ENCODE measurements at regions not wholly inside any gene's neighbourhood (a gene's known extent, or its start where the extent isn't known, plus 50 kb on each side); places are given as distances from the start of the nearest gene placed in this dataset.
"Not testable (repeated sequence)": the region's sequence is repeated elsewhere in the genome, so short reads cannot be mapped to it uniquely, and the experiment has no call there.

DNA sequence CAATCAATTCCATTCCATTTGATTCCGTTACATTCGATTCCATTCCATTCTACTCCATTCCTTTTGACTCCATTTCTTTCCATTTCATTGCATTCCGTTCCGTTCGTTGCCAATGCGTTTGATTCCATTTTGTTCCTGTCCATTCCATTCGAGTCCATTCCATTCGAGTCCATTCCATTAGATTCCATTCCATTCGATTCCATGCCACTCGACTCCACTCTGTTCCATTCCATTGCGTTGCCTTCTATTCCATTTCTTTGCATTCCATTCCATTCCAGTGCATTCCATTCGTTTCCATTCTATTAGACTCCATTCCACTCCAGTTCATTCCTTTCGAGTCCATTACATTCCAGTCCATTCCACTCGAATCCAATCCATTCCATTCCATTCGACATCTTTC lies 2587.5 kb upstream of the TPTE start:
- no peaks in the 10 kb centered on the region for H3K27me3 ChIP-seq (replicated peaks; ENCODE audit: insufficient read depth)
- H3K36me3 ChIP-seq: no peaks in the 10 kb centered on the region
- H3K4me3 ChIP-seq: no peak overlapping the region
- DNase-seq (ENCODE audit: low spot score): no peak
- no peak overlapping the region for H3K27ac ChIP-seq
- H3K4me1 ChIP-seq (ENCODE audit: control insufficient read depth in 1 of 2, low read depth in 2 of 2): no peaks in the 10 kb centered on the region
- peaks cover 62% of the 10 kb centered on the region for H3K9me3 ChIP-seq
- TF ChIP-seq, protein P1, sequence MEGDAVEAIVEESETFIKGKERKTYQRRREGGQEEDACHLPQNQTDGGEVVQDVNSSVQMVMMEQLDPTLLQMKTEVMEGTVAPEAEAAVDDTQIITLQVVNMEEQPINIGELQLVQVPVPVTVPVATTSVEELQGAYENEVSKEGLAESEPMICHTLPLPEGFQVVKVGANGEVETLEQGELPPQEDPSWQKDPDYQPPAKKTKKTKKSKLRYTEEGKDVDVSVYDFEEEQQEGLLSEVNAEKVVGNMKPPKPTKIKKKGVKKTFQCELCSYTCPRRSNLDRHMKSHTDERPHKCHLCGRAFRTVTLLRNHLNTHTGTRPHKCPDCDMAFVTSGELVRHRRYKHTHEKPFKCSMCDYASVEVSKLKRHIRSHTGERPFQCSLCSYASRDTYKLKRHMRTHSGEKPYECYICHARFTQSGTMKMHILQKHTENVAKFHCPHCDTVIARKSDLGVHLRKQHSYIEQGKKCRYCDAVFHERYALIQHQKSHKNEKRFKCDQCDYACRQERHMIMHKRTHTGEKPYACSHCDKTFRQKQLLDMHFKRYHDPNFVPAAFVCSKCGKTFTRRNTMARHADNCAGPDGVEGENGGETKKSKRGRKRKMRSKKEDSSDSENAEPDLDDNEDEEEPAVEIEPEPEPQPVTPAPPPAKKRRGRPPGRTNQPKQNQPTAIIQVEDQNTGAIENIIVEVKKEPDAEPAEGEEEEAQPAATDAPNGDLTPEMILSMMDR (IDR thresholded peaks at IDR 0.05): no peak
- no peak for ATAC-seq (ENCODE audit: insufficient number of reproducible peaks, low FRiP score, low read depth)

DNA sequence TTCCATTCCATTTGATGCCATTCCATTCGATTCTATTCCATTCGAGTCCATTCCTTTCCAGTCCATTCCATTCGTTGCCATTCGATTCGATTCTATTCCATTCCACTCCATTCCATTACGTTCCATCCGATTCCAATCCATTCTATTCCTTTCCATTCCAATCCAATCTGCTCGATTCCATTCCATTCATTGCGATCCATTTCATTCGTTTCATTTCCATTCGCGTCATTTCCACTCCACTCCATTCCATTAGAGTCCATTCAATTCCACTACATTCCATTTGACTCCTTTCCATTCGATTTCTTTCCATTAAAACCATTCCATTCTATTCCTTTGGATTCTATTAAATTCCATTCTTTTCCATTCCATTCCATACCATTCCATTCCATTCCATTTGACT lies 2584.1 kb upstream of the TPTE start:
- H3K9me3 ChIP-seq: peaks cover 79% of the 10 kb centered on the region
- not testable (repeated sequence) for DNase-seq (ENCODE audit: low spot score); H3K4me3 ChIP-seq; ATAC-seq (ENCODE audit: insufficient number of reproducible peaks, low FRiP score, low read depth); H3K27me3 ChIP-seq (replicated peaks; ENCODE audit: insufficient read depth); H3K36me3 ChIP-seq; H3K27ac ChIP-seq; H3K4me1 ChIP-seq (ENCODE audit: control insufficient read depth in 1 of 2, low read depth in 2 of 2)

DNA sequence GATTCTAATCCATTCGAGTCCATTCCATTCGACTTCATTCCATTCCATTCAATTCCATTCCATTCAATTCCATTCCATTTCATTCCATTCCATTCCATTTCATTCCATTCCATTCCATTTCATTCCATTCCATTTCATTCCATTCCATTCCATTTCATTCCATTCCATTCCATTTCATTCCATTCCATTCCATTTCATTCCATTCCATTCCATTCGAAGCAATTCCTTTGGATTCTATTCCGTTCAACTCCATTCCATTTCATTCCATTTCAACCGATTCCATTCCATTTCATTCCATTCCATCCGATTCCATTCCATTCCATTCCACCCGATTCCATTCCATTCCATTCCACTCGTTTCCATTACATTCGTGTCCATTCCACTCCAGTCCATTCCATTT lies 2583.2 kb upstream of the TPTE start:
- H3K4me1 ChIP-seq (ENCODE audit: control insufficient read depth in 1 of 2, low read depth in 2 of 2); H3K36me3 ChIP-seq; H3K27ac ChIP-seq; DNase-seq (ENCODE audit: low spot score); H3K27me3 ChIP-seq (replicated peaks; ENCODE audit: insufficient read depth); ATAC-seq (ENCODE audit: insufficient number of reproducible peaks, low FRiP score, low read depth); H3K4me3 ChIP-seq: not testable (repeated sequence)
- H3K9me3 ChIP-seq: peaks cover 73% of the 10 kb centered on the region

DNA sequence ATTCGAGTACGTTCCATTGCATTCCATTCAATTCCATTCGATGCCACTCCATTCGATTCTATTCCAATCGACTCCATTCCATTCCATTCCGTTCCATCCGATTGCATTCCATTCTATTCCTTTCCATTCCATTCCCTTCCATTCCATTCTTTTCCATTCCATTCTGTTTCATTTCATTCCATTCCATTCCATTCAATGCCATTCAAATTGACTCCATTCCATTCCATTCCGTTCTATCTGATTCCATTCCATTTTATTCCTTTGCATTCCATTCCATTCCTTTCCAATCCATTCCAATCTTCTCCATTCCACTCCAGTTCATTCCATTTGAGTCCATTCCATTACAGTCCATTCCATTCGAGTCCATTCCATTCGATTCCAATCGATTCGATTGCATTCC lies 2580.0 kb upstream of the TPTE start:
- H3K27ac ChIP-seq; DNase-seq (ENCODE audit: low spot score); H3K27me3 ChIP-seq (replicated peaks; ENCODE audit: insufficient read depth); H3K4me3 ChIP-seq; ATAC-seq (ENCODE audit: insufficient number of reproducible peaks, low FRiP score, low read depth); H3K36me3 ChIP-seq; H3K4me1 ChIP-seq (ENCODE audit: control insufficient read depth in 1 of 2, low read depth in 2 of 2): not testable (repeated sequence)
- H3K9me3 ChIP-seq: peaks cover 71% of the 10 kb centered on the region

DNA sequence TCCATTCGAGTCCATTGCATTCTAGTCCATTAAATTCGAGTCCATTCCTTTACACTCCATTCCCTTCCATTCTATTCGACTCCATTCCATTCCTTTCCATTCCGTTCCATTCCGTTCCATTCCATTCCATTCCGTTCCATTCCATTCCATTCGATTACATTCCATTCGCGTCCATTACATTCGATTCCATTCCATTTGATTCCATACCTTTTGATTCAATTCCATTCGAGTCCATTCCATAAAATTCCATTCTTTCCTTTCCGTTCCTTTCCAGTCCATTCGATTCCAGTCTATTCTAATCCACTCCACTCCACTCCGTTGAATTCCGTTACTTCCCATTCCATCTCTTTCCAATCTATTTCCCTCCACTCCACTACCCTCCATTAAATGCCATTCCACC lies 2579.2 kb upstream of the TPTE start:
- not testable (repeated sequence) for DNase-seq (ENCODE audit: low spot score); H3K4me1 ChIP-seq (ENCODE audit: control insufficient read depth in 1 of 2, low read depth in 2 of 2); ATAC-seq (ENCODE audit: insufficient number of reproducible peaks, low FRiP score, low read depth); H3K4me3 ChIP-seq; H3K27ac ChIP-seq; H3K27me3 ChIP-seq (replicated peaks; ENCODE audit: insufficient read depth); H3K36me3 ChIP-seq
- peaks cover 71% of the 10 kb centered on the region for H3K9me3 ChIP-seq

DNA sequence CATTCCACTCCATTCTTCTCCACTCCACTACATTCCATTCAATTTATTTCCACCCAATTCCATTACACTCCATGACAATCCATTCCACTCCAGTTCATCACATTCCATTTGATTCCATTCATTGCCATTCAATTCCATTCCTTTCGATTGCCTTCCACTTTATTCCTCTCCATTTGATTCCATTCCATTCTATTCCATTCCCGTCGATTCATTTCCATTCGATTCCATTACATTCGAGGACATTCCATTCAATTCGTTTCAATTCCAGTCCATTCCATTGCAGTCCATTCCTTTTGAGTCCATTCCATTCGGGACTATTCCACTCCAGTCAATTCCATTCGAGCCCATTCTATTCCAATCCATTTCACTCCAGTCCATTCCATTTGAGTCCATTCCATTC lies 2577.8 kb upstream of the TPTE start:
- DNase-seq (ENCODE audit: low spot score); H3K27me3 ChIP-seq (replicated peaks; ENCODE audit: insufficient read depth); H3K4me1 ChIP-seq (ENCODE audit: control insufficient read depth in 1 of 2, low read depth in 2 of 2); H3K36me3 ChIP-seq; ATAC-seq (ENCODE audit: insufficient number of reproducible peaks, low FRiP score, low read depth); H3K27ac ChIP-seq; H3K4me3 ChIP-seq: not testable (repeated sequence)
- peaks cover 66% of the 10 kb centered on the region for H3K9me3 ChIP-seq

DNA sequence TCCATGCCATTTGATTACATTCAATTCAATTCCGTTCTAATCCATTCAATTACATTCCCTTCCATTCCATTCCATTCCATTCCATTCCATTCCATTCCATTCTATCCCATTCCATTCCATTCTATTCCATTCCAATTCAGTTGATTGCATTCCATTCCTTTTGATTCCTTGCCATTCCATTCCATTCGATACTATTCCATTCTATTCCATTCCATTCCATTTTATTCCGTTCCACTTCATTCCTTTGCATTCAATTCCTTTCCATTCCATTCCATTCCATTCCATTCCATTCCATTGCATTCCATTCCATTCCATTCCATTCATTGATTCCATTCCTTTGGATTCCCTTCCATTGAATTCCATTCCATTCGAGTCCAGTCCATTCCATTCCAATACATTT lies 2574.0 kb upstream of the TPTE start:
- no peak overlapping the region for H3K4me3 ChIP-seq
- no peaks in the 10 kb centered on the region for H3K27me3 ChIP-seq (replicated peaks; ENCODE audit: insufficient read depth)
- H3K27ac ChIP-seq: no peak overlapping the region
- no peaks in the 10 kb centered on the region for H3K36me3 ChIP-seq
- no peaks in the 10 kb centered on the region for H3K4me1 ChIP-seq (ENCODE audit: control insufficient read depth in 1 of 2, low read depth in 2 of 2)
- ATAC-seq (ENCODE audit: insufficient number of reproducible peaks, low FRiP score, low read depth): no peak
- no peak for DNase-seq (ENCODE audit: low spot score)
- TF ChIP-seq, protein P1 (IDR thresholded peaks at IDR 0.05): no peak
- H3K9me3 ChIP-seq: peaks cover 67% of the 10 kb centered on the region

DNA sequence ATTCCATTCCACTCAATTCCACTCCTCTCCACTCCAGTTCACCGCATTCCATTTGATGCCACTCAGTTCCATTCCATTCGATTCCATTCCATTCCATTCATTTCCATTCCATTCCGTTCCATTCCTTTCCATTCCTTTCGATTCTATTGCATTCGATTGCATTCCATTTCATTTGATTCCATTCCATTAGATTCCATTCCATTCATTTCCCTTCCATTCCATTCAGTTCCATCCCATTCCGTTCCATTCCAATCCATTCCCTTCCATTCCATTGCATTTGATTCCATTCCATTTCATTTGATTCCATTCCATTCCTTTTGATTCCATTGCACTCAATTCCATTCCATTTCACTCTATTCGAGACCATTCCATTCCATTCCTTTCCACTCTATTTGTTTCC lies 2572.7 kb upstream of the TPTE start:
- H3K27me3 ChIP-seq (replicated peaks; ENCODE audit: insufficient read depth); ATAC-seq (ENCODE audit: insufficient number of reproducible peaks, low FRiP score, low read depth); H3K27ac ChIP-seq; DNase-seq (ENCODE audit: low spot score); H3K36me3 ChIP-seq; H3K4me1 ChIP-seq (ENCODE audit: control insufficient read depth in 1 of 2, low read depth in 2 of 2); H3K4me3 ChIP-seq: not testable (repeated sequence)
- H3K9me3 ChIP-seq: peaks cover 69% of the 10 kb centered on the region

DNA sequence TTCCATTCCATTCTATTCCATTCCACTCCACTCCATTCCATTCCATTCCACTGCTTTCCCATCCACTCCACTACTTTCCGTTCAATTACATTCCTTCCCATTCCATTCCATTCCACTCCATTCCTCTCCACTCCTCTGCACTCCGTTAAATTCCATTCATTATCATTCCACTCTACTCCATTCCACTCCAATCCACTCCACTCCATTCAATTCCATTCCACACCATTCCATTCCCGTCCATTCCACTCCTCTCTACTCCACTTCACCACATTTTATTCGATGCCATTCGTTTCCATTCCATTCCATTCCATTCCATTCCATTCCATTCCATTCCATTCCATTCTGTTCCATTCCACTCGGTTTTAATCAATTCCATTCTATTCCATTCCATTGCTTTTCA lies 2571.5 kb upstream of the TPTE start:
- H3K27me3 ChIP-seq (replicated peaks; ENCODE audit: insufficient read depth); ATAC-seq (ENCODE audit: insufficient number of reproducible peaks, low FRiP score, low read depth); DNase-seq (ENCODE audit: low spot score); H3K27ac ChIP-seq; H3K36me3 ChIP-seq; H3K4me1 ChIP-seq (ENCODE audit: control insufficient read depth in 1 of 2, low read depth in 2 of 2); H3K4me3 ChIP-seq: not testable (repeated sequence)
- peaks cover 68% of the 10 kb centered on the region for H3K9me3 ChIP-seq
